ENCODE measurements at regions not wholly inside any gene's neighbourhood (a gene's known extent, or its start where the extent isn't known, plus 50 kb on each side); places are given as distances from the start of the nearest gene placed in this dataset.

DNA sequence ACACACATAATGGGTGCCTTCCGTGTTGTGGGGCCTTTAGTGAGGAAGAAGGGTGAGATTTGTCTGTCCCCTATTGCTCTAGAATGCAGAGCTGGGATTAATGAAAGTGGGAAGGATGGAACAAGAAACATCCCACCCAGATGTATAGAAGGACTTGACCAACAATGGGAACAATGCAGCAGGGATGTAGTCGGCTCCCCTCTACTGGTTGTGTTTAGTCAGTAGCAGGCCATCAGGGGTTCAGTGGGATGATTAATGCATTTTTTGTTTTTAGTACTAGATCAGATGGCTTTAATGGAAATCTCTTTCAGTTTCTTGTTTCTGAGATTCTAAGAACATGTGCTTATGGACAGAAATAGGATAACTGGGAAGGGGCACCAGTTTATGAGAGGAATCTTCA lies 156.0 kb upstream of the ROPN1 start:
- no peak for TF ChIP-seq EP300 (IDR thresholded peaks at IDR 0.05)
- TF ChIP-seq POLR2A (IDR thresholded peaks at IDR 0.05), result no peak

Data from stomach (tissue), 4 donors.